Fibroblast of skin of back (primary cell): ENCODE measurements at regions not wholly inside any gene's neighbourhood (a gene's known extent, or its start where the extent isn't known, plus 50 kb on each side); places are given as distances from the start of the nearest gene placed in this dataset.
A peak's percentile ranks its signal among the peaks of the same experiment; 100 is the strongest.
"Not testable (repeated sequence)": the region's sequence is repeated elsewhere in the genome, so short reads cannot be mapped to it uniquely, and the experiment has no call there.

ENCODE experiments used
- DNase-seq: peaks from one replicate; pipeline ENCODE4 v3.0.0-alpha.2; 2013

DNA sequence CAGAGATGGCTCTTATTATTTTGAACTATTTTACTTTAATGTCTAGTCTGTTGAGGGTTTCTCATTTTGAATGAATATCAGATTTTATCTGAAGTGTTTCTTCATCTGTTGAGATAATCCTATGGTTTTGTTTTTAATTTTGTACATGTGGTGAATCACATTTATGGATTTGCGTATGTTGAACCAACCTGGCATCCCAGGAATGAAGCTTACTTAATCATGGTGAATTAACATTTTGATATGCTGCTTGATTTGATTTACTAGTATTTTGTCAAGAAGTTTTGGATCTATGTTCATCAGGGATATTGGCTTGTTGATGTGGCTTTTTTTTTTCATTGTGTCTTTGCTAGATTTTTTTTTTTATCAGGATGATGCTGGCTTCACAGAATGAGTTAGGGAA lies 2390.9 kb downstream of the PCDH7 start:
- DNase-seq: peak; percentile 40

DNA sequence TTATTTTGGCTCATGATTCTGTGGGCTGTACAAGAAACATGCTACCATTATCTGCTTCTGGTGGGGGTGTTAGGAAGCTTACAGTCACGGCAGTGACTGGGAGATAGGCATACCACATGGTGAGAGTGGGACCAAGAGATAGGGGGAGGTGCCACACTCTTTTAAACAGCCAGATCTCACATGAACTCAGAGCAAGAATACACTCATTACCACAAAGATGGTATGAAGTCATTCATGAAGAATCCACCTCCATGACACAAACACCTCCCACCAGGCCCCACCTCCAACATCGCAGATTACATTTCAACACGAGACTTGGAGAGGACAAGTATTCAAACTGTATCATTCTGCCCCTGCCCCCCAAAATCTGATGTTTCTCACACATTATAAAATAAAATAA lies 2396.7 kb downstream of the PCDH7 start:
- DNase-seq: peak; percentile 27

DNA sequence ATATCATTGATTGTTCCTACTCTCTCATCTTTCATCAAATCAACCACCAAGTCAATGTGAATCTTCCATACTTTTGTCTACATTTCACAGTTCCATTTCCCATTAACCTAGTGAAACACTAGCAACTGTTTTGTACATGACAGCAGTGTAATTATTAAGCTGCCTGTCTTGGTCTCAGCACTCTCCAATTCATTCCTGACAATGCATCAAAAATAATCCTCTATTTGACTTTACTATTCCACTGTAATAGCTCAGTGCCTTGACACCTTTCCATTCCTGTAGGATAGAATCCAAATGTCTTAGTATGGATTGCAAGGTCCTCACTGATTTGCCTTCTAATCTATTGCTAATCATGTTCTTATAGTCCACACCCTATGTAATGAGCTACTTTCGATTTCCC lies 2405.8 kb downstream of the PCDH7 start:
- DNase-seq: no peak

DNA sequence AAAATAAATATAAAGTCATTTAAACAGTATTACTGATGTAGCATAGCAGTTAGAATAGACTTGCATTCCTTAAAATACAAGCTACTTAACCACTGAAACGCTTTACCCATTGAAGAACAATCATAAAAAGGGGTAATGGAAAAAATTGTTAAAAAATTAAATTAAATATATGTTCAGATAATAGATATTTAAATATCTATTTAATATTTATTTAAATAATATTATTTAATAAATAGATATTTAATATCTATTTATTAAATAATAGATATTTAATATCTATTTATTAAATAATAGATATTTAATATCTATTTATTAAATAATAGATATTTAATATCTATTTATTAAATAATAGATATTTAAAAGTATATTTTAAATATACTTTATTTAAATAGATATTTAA lies 2410.5 kb downstream of the PCDH7 start:
- DNase-seq: not testable (repeated sequence)

DNA sequence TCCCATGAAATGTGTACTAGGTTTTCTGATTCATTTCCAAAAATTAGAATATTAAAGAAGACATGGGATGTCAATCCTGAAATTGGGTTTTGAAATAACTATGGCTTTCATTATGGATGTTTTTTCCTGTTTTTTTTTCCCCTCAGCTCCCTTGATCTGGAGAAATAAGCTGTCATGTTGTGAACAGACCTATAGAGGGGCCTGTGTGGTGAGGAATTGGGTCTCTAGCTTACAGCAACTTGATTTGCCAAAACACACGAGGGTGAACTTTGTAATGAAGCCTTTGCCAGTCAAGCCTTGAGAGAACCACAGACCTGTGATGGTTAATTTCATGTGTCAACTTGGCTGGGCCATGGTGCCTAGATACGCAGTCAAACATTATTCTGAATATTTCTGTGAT lies 2413.6 kb downstream of the PCDH7 start:
- no peak for DNase-seq

DNA sequence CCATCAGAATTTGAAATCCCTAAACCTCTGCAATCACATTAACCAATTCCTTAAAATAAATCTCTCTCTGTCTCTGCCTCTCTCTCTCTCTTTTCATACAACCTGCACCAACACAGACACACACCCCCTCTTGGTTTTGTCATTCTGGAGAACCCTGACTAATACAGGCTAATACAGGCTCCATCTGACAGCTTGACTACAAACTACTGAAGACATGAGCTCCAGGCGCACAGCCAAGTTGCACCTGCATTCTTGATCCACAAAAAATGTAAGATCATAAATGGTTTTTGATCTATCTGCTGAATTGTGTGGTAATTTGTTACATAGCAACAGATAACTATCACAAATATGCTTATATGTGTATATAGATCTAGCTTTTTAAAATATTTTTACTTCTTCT lies 2414.2 kb downstream of the PCDH7 start:
- DNase-seq: no peak

DNA sequence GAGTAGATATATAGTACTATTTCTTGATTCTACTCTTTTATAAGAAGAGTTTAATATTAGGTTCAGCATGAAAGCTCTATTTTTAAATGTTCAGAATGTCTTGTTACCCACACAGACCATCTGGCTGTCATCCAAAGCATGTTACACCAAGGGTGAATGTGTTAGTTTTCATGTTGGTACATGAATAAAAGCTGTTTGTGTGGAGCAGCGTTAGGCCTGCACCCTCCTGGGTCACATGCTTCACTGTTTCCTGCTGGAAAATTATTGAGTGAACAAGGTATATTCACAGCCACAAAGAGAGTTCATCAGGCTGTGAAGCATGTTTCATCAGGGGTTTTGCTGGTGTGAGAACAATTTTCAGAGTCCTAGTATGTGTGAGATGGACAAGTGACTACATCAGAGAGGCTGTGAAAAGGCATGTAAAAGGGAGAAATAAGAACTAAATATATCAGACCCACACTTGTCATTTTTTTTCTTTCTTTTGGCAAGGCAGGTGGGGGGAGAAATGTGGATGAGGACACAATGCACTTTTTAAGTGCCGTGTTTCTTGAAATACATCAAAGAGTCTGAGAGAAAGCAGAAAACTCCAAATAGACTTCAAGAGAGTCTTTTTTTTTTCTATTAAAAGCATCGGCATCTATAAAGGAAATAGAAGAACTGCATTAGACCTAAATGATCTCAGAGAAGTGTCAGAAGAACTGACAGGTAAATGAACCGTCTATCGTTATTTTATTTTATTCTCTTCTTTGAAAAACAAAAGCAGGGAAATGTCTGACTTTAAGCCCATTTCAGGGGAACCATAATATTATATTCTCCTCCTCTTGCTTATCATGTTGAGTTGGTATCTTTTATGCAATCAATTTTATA lies 2429.7 kb downstream of the PCDH7 start:
- DNase-seq: no peak

DNA sequence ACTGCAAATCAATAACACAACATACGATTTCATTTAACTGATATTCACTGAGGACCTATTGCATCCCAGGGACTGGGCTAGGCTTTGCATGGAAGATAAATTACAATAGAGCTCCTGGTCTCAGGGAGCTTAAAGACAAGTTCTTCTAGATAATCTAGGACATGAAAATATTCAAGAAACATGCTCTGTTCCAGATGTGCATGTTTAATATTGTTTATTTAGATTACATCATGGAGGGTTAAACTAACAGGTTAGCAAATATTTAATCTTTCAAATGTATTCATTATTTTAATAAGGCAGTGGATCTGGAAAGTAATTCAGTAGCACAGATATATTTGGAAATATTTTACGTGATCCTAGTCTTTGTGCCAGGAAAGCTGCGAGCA lies 2430.3 kb downstream of the PCDH7 start:
- DNase-seq: no peak

DNA sequence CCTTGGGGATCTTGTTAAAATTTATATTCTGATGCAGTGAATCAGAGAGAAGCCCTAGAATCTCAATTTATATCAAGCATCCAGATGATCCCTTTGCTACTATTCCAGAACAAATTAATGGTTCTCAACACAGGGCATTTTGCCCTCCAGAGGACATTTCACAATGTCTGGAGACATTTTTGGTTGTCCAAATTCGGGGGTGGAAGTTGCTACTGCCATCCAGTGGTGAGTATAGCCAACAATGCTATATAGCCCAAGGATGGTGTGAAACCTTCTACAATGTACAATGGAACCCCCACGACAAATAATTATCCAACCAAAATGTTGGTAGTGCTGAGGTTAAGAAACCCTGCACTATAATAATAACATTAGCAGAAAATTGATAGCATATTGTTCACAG lies 2440.0 kb downstream of the PCDH7 start:
- DNase-seq: peak; percentile 48

DNA sequence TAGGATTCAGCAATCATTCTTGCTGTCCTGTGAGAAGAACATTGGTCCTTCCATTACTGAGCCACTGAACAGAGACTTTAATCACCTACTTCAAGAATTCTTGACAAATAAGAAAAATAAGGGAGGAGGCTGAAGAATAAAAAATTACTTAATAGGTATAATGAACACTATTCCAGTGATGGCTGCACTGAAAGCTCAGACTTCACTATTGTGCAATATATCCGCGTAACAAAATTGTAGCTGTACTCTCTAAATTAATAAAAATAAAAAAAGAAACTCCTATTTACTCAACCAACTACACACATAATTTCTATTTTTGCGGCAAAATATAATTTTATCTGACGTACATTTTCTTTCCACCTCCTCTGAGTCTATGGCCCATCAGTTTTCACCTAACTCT lies 2441.0 kb downstream of the PCDH7 start:
- no peak for DNase-seq

DNA sequence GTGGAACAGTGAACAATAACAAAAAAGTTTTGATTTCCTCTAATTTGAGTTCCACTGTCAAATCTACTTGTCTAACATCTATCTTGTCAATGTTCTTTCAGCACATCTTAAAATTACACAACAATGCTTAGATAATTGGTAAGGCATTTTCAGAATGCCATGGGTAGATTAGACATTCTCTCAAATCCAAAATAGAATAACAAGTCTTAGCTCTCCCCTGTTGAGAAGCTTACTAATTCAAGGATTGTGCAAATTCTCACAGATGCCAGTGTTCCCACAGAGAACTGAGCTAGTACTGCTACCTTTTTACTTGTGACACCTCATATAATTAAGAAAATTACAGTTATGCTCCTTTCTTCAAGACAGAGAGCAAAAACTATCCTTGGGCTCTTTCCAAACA lies 2442.0 kb downstream of the PCDH7 start:
- DNase-seq: peak; percentile 5

DNA sequence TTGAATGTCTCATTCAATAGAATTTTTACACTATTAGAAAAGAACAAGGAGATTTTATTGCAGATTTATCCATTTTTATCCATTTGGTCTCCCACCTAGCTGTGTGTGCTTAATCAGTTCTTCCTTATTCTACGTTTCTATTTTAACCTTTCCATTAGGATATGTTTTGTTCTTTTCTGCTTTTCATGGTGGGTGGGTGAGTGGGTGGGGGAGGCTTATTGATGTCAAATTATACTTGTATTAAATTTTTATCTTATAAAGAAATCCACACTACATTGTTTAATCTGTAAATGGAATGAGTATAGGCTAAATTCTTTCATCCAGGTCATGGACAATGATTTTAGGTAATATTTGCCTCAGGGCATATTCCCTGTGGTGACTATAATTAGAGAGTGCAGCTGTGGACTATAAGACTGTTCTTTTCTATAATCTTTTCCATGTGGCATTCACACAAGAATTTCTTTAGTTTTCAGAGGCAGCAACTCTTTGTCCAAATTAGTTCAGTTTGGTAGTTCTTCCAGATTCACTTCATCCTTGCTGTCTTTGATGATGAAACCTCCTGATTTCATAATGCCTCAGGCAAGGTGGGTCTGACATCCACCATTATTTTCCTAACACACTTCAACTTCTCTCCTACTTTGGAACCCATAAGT lies 2451.8 kb downstream of the PCDH7 start:
- no peak for DNase-seq

DNA sequence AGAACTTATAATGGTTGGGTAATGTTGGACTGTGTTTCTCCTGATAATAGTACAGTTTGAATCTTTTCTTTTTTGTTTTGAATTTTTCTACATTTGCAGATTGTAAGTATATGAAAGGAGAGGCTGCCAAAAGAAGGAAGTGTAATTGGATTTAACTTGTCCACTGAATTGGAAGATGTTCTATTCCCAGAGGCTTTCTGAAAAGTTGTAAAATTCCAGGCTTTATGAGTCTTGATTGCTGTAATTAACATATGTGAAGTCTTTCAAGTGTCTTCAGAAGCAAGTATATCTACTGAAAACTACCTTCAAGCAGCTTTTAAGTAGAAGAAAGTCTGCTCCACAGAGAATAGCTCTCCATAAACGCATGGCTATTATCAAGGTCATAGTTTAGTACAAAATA lies 2456.4 kb downstream of the PCDH7 start:
- DNase-seq: no peak

DNA sequence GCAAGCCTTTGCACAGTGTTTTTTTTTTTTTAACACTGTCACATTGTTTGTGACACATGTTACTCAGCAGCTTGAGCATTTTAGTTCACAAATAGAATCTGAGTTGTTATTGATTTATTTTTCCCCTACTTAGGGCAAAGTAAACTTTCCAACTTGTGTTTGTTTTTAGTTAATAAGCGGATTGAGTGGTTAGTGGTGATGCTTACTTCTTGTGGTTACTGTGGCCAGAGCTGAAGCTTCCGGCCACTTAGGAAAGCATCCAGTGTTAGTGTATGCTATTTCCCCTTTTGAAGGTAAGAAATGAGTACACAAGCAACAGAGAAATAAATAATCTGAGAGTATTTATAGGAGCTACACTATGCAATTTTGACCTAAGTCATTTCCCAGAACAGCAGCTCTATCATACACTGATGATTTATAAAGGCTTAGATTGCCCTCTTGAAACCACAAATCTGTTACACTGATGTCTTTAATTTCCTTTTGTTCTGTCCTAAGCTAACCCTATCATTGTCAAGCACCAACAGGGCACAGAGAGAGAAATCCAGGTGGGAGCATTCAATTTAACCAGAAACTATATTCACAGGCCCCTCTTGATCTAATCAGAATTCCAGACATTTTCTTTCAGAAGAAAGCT lies 2464.6 kb downstream of the PCDH7 start:
- DNase-seq: no peak

DNA sequence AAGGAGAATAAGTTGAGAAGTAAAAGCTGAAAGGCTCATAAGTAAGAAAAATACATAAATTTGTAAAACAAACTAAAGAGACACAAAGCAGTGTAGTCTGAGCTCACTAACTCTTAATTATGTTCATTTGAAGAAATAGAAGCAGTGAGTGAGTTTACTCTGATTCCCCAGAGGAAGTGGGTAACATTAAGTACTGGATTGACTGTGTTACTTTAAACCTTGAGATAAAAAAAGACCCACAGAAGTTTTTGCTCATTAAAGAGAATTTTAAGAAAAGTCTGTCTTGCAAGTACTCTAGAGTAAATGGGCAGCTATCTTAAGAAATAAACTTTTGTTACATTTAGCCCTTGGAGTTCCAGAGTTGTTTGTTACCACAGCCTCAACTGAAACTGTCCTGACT lies 2466.9 kb downstream of the PCDH7 start:
- DNase-seq: no peak

DNA sequence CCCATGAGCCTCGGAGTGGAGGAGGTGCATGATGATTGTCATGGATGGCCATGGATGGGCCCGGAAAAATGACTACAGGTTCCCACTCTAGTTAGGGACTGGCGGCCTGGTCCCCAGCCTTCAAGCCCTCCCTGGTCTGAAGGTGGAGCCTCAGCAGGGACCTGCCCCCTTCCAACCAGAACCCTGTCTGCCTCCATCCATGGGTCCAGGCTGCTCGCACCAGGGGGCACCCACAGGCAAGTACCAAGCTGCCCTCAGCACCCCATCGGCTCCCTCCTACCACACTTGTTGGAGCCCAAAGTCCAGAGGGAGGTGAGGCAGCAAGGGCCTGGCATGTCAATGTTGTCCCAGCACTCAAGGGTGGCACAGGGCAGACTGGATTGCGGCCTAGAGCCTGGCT lies 2468.6 kb downstream of the PCDH7 start:
- no peak for DNase-seq

DNA sequence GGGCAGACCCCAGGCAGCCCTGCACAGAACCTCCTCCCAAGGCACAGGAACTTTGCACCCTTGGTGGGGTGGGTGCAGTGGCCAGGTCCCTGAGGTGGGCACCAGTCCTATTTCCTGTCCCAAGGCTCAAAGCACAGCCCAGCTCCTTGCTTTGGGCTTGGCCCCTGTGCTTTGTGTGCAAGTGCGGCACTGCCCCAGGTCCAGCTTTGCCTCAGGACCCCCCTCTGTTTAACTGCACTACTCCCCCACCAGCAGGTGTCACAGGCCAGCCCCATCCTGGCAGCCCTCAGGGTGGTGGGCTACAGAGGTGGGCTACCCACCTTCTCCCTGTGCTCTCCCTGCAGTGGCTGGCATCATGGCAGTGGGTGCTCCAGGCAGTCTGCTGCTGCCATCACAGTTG lies 2469.0 kb downstream of the PCDH7 start:
- no peak for DNase-seq

DNA sequence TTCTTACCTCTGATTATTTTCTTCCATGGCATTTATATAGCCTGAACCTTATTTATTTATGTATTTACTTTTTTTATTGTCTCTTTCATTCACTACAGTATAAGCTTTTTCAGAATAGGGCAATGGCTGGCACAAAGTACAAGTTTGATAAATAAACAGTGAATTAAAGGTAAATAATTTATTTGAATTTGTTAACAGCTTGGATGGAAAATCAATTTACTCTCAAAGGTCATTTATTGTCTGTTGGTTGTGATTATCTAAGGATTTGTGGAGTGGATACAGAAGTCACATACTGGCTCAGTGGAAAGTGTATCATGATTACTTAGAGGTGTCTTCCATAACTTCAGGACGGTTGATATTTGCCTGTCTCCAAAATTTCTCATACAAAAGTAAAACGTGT lies 2472.9 kb downstream of the PCDH7 start:
- no peak for DNase-seq

DNA sequence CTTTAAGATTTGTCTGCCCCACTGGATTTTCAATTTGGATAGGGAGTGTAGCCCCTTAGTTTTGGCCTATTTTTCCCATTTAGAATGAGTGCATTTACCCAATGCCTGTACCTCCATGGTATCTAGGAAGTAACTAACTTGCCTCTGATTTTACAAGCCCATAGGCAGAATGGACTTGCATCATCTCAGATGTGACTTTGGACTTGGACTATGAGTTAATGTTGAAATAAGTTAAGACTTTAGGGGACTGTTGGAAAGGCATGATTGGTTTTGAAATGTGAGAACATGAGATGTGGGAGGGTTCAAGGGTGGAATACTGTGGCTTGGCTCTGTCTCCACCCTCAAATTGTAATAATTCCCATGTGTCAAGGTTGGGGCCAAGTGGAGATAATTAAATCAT lies 2480.2 kb downstream of the PCDH7 start:
- DNase-seq: no peak

DNA sequence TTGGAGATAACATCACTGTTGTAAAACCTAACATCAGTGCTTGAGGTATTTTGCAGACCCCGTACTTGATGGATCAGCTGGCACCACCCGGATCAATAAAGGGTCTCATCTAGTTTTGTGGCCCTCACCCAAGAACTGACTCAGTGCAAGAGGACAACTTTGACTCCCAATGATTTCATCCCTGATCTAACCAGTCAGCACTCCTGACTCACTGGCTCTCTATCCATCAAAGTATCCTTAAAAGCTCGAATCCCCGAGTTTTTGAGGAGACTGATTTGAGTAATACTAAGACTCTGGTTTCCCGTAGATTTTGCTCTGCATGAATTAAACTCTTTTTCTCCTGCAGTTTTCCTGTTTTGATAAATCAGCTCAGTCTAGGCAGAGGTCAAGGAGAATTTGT lies 2498.1 kb downstream of the PCDH7 start:
- no peak for DNase-seq

DNA sequence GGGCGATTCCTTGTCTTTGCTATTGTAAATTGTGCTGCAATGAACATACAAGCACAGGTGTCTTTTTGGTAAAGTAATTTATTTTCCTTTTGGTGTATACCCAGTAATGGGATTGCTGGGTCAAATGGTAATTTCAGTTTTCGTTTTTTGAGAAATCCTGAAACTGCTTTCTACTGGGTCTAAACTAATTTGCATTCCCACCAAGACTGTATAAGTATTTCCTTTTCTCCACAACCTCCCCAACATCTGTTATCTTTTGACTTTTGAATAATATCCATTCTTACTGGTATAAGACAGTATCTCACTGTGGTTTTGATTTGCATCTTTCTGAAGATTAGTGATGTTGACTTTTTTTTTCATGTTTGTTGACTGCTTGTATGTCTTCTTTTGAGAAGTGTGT lies 2506.0 kb downstream of the PCDH7 start:
- DNase-seq: no peak

DNA sequence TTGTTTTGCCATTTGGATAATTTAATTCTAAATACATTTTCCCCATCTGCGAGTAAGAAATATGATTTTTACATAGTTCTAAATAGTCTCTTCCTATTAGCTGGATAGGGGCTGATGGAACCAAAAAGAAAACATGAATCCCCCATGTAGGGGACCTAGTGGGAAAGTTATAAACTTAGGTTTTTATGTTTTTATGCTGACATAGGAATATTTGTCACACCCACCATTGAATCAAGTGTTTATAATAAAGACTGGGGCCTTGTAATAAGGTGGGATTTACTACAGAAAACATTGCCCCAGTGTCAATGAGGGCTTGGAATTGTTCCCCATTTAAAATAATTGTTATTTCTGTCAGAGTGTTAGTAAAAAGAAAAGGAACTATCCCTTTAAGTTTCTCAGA lies 2506.6 kb downstream of the PCDH7 start:
- no peak for DNase-seq

DNA sequence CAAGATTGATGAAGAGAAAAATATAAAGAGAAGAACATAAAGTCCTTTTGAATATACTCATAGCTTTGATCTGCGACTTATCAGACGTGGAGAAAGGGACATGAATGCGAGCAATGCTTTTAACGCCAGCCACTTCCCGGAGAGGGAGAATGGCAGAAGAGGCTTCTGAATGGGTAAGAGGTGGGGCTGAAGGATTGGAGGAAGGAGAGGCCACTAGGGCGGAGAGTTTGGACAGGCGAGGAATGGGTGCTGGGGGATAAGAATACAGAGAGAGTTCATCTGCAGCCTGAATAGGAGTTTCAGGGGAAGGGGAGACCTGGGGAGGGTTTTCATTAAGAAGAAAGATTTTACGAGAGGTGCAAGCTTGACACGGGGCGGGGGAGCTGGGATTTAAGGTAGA lies 2534.9 kb downstream of the PCDH7 start:
- no peak for DNase-seq

DNA sequence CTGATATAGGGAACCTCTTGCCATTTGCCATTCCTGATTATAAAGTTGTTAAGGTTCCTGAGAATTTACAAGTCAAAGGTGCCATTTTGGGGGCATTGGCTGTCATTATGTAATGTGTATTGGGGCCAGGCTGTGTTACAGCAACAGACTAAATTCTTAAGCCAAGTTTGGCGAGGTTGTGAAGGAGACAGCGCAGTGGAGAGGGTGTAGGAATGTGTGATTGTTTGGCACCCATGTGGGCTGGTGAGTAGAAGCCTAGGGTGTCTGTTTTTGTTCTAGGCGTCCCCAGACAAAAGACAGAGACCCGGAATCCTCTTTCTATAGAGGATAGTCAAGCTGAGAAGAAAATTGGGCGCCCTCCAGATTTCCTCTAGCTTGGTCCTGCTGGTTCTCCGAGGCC lies 2535.3 kb downstream of the PCDH7 start:
- DNase-seq: no peak
